Mononuclear cell (primary cell): ENCODE measurements at regions not wholly inside any gene's neighbourhood (a gene's known extent, or its start where the extent isn't known, plus 50 kb on each side); places are given as distances from the start of the nearest gene placed in this dataset.

Experiments used
- H3K27me3 ChIP-seq: 2 replicates; pipeline ENCODE4 v1.6.0; 2011; ENCODE audit warnings: low read length, control low read depth; ENCODE audit not compliant: insufficient read depth
- H3K4me1 ChIP-seq: 2 replicates; pipeline ENCODE4 v1.5.1; 2011; ENCODE audit warnings: mild to moderate bottlenecking, low read length, control low read depth; ENCODE audit not compliant: insufficient read depth
- H3K4me3 ChIP-seq: 2 replicates; pipeline ENCODE4 v1.5.1; 2011; ENCODE audit warnings: mild to moderate bottlenecking, low read length, moderate library complexity
- H3K9me3 ChIP-seq: 2 replicates; pipeline ENCODE4 v1.5.1; 2011; ENCODE audit warnings: low read depth, mild to moderate bottlenecking, control low read depth, low read length

GRCh38 chr7:57370066-57370738 is 79.8 kb upstream of the ZNF716 start:
- Histone ChIP-seq H3K4me3 (no peak overlapping the region), H3K4me1 (no peaks in the 10 kb centered on the region), H3K9me3 (peaks cover 4% of the 10 kb centered on the region), H3K27me3 (no peaks in the 10 kb centered on the region)

- Histone ChIP-seq H3K4me3 (no peak overlapping the region), H3K9me3 (peaks cover 4% of the 10 kb centered on the region), H3K27me3 (no peaks in the 10 kb centered on the region), H3K4me1 (no peaks in the 10 kb centered on the region)
Observed at GRCh38 chr7:57370739-57371098, 79.3 kb upstream of the ZNF716 start.

- Histone ChIP-seq H3K4me1 (no peaks in the 10 kb centered on the region), H3K9me3 (peaks cover 4% of the 10 kb centered on the region), H3K4me3 (no peak overlapping the region)
Observed at GRCh38 chr7:57375783-57376182, 74.2 kb upstream of the ZNF716 start.

GRCh38 chr7:57381581-57381980 is 68.4 kb upstream of the ZNF716 start:
- Histone ChIP-seq H3K27me3 (no peaks in the 10 kb centered on the region), H3K4me1 (no peaks in the 10 kb centered on the region), H3K4me3 (no peak overlapping the region), H3K9me3 (no peaks in the 10 kb centered on the region)

More at GRCh38 chr7:57375783-57376182, 74.2 kb upstream of the ZNF716 start:
- no peaks in the 10 kb centered on the region for H3K27me3 ChIP-seq

GRCh38 chr7:57384380-57384779 is 65.6 kb upstream of the ZNF716 start:
- Histone ChIP-seq H3K4me1 (no peaks in the 10 kb centered on the region), H3K4me3 (no peak overlapping the region), H3K9me3 (no peaks in the 10 kb centered on the region), H3K27me3 (no peaks in the 10 kb centered on the region)

- Histone ChIP-seq H3K9me3 (no peaks in the 10 kb centered on the region), H3K4me1 (no peaks in the 10 kb centered on the region), H3K27me3 (no peaks in the 10 kb centered on the region), H3K4me3 (no peak overlapping the region)
Observed at GRCh38 chr7:57385668-57386067, 64.3 kb upstream of the ZNF716 start.

- no peaks in the 10 kb centered on the region for H3K27me3 ChIP-seq
- no peak overlapping the region for H3K4me3 ChIP-seq
- H3K4me1 ChIP-seq: no peaks in the 10 kb centered on the region
- no peaks in the 10 kb centered on the region for H3K9me3 ChIP-seq
Observed at GRCh38 chr7:57388761-57389160, 61.2 kb upstream of the ZNF716 start.

GRCh38 chr7:57398548-57398947 is 51.4 kb upstream of the ZNF716 start:
- Histone ChIP-seq H3K4me3 (no peak overlapping the region), H3K4me1 (no peaks in the 10 kb centered on the region), H3K27me3 (no peaks in the 10 kb centered on the region), H3K9me3 (no peaks in the 10 kb centered on the region)

GRCh38 chr7:57399251-57399940 is 50.6 kb upstream of the ZNF716 start:
- Histone ChIP-seq H3K4me3 (no peak overlapping the region), H3K27me3 (no peaks in the 10 kb centered on the region), H3K4me1 (no peaks in the 10 kb centered on the region), H3K9me3 (no peaks in the 10 kb centered on the region)

- Histone ChIP-seq H3K4me1 (no peaks in the 10 kb centered on the region), H3K27me3 (no peaks in the 10 kb centered on the region), H3K9me3 (no peaks in the 10 kb centered on the region)
Observed at GRCh38 chr7:57399972-57400371, 50.0 kb upstream of the ZNF716 start.

More at GRCh38 chr7:57399972-57400371, 50.0 kb upstream of the ZNF716 start:
- no peak overlapping the region for H3K4me3 ChIP-seq
